GM19025 (cell line): ENCODE measurements at regions not wholly inside any gene's neighbourhood (a gene's known extent, or its start where the extent isn't known, plus 50 kb on each side); places are given as distances from the start of the nearest gene placed in this dataset.

Experiments used
- ATAC-seq: cut with Tn5 transposase; IDR thresholded peaks from one replicate; pipeline ENCODE4 v1.9.1; 2021; ENCODE audit warnings: mild to moderate bottlenecking, low read depth, moderate library complexity; ENCODE audit not compliant: unreplicated experiment

GRCh38 chr6:91633374-91634111 lies 1046.7 kb upstream of the MAP3K7 start:
- ATAC-seq = no peak

GRCh38 chr6:91632308-91632707 lies 1045.4 kb upstream of the MAP3K7 start:
- no peak for ATAC-seq

- no peak for ATAC-seq
Observed at GRCh38 chr6:91631227-91631626, 1044.4 kb upstream of the MAP3K7 start.

- ATAC-seq = no peak
Observed at GRCh38 chr6:91626911-91627310, 1040.0 kb upstream of the MAP3K7 start.

GRCh38 chr6:91613481-91613880 lies 1026.6 kb upstream of the MAP3K7 start:
- ATAC-seq = no peak

- ATAC-seq = no peak
Observed at GRCh38 chr6:91611190-91611589, 1024.3 kb upstream of the MAP3K7 start.

GRCh38 chr6:91608428-91608827 lies 1021.6 kb upstream of the MAP3K7 start:
- no peak for ATAC-seq

GRCh38 chr6:91606148-91606901 lies 1019.5 kb upstream of the MAP3K7 start:
- no peak for ATAC-seq

- no peak for ATAC-seq
Observed at GRCh38 chr6:91600561-91600960, 1013.7 kb upstream of the MAP3K7 start.

- no peak for ATAC-seq
Observed at GRCh38 chr6:91590191-91590590, 1003.3 kb upstream of the MAP3K7 start.

GRCh38 chr6:91580635-91581034 lies 993.8 kb upstream of the MAP3K7 start:
- ATAC-seq = no peak

- no peak for ATAC-seq
Observed at GRCh38 chr6:91575032-91575431, 988.2 kb upstream of the MAP3K7 start.

GRCh38 chr6:91573826-91574416 lies 987.0 kb upstream of the MAP3K7 start:
- ATAC-seq = no peak

GRCh38 chr6:91572878-91573277 lies 986.0 kb upstream of the MAP3K7 start:
- no peak for ATAC-seq

- no peak for ATAC-seq
Observed at GRCh38 chr6:91569071-91569470, 982.2 kb upstream of the MAP3K7 start.

GRCh38 chr6:91566467-91566866 lies 979.6 kb upstream of the MAP3K7 start:
- ATAC-seq = no peak

GRCh38 chr6:91565207-91565606 lies 978.3 kb upstream of the MAP3K7 start:
- no peak for ATAC-seq

GRCh38 chr6:91562955-91563354 lies 976.1 kb upstream of the MAP3K7 start:
- ATAC-seq = no peak

GRCh38 chr6:91560409-91560808 lies 973.5 kb upstream of the MAP3K7 start:
- no peak for ATAC-seq

GRCh38 chr6:91540902-91541301 lies 954.0 kb upstream of the MAP3K7 start:
- ATAC-seq = no peak

GRCh38 chr6:91539456-91539855 lies 952.6 kb upstream of the MAP3K7 start:
- ATAC-seq = no peak

- no peak for ATAC-seq
Observed at GRCh38 chr6:91538622-91539021, 951.8 kb upstream of the MAP3K7 start.
